ENCODE measurements at regions not wholly inside any gene's neighbourhood (a gene's known extent, or its start where the extent isn't known, plus 50 kb on each side); places are given as distances from the start of the nearest gene placed in this dataset.

GRCh38 chr3:147812186-147812911, 403.2 kb downstream of the ZIC1 start:
- no peak for ATAC-seq (ENCODE audit: low FRiP score)
- DNase-seq (ENCODE audit: low spot score), result no peak
- TF ChIP-seq CTCF (IDR thresholded peaks at IDR 0.05), result no peak

- TF ChIP-seq CTCF (IDR thresholded peaks at IDR 0.05), result no peak
- DNase-seq (ENCODE audit: low spot score) (no peak), ATAC-seq (ENCODE audit: low FRiP score) (no peak)
These were observed 404.1 kb downstream of the ZIC1 start for GRCh38 chr3:147813256-147813655.

- TF ChIP-seq CTCF (IDR thresholded peaks at IDR 0.05), result no peak
- ATAC-seq (ENCODE audit: low FRiP score), result peak; percentile 41
- DNase-seq (ENCODE audit: low spot score), result peak; percentile 29
These were observed 407.6 kb downstream of the ZIC1 start for GRCh38 chr3:147816752-147817151.

- no peak for ATAC-seq (ENCODE audit: low FRiP score)
- no peak for TF ChIP-seq CTCF (IDR thresholded peaks at IDR 0.05)
- DNase-seq (ENCODE audit: low spot score), result no peak
These were observed 423.4 kb downstream of the ZIC1 start for GRCh38 chr3:147832611-147833010.

- TF ChIP-seq CTCF (IDR thresholded peaks at IDR 0.05), result no peak
- DNase-seq (ENCODE audit: low spot score), result no peak
- ATAC-seq (ENCODE audit: low FRiP score), result no peak
These were observed 427.2 kb downstream of the ZIC1 start for GRCh38 chr3:147836330-147836729.

GRCh38 chr3:147838652-147839051, 429.5 kb downstream of the ZIC1 start:
- no peak for TF ChIP-seq CTCF (IDR thresholded peaks at IDR 0.05)
- DNase-seq (ENCODE audit: low spot score), result no peak
- no peak for ATAC-seq (ENCODE audit: low FRiP score)

- ATAC-seq (ENCODE audit: low FRiP score), result no peak
- no peak for TF ChIP-seq CTCF (IDR thresholded peaks at IDR 0.05)
- no peak for DNase-seq (ENCODE audit: low spot score)
These were observed 434.2 kb downstream of the ZIC1 start for GRCh38 chr3:147843331-147843730.
